ENCODE measurements at regions not wholly inside any gene's neighbourhood (a gene's known extent, or its start where the extent isn't known, plus 50 kb on each side); places are given as distances from the start of the nearest gene placed in this dataset.

- no peak overlapping the region for H2AFZ ChIP-seq (ENCODE audit: low read depth, low read length, severe bottlenecking)
- no peaks in the 10 kb centered on the region for H3K79me2 ChIP-seq (ENCODE audit: insufficient read depth, low read length)
- H3K27me3 ChIP-seq (ENCODE audit: low read length), result no peaks in the 10 kb centered on the region
- no peak overlapping the region for H3K9ac ChIP-seq (ENCODE audit: low read length)
- H3K9me2 ChIP-seq (replicated peaks; ENCODE audit: insufficient read depth, low read length), result no peaks in the 10 kb centered on the region
- H3K4me2 ChIP-seq (ENCODE audit: low read depth, low read length, poor library complexity, severe bottlenecking), result no peak overlapping the region
- no peak overlapping the region for H3K27ac ChIP-seq (ENCODE audit: low read depth, low read length)
- TF ChIP-seq, protein P1, sequence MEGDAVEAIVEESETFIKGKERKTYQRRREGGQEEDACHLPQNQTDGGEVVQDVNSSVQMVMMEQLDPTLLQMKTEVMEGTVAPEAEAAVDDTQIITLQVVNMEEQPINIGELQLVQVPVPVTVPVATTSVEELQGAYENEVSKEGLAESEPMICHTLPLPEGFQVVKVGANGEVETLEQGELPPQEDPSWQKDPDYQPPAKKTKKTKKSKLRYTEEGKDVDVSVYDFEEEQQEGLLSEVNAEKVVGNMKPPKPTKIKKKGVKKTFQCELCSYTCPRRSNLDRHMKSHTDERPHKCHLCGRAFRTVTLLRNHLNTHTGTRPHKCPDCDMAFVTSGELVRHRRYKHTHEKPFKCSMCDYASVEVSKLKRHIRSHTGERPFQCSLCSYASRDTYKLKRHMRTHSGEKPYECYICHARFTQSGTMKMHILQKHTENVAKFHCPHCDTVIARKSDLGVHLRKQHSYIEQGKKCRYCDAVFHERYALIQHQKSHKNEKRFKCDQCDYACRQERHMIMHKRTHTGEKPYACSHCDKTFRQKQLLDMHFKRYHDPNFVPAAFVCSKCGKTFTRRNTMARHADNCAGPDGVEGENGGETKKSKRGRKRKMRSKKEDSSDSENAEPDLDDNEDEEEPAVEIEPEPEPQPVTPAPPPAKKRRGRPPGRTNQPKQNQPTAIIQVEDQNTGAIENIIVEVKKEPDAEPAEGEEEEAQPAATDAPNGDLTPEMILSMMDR (IDR thresholded peaks at IDR 0.05; ENCODE audit: insufficient read depth, low read length, poor library complexity, severe bottlenecking), result no peak
- TF ChIP-seq EZH2phosphoT487 (conservative IDR thresholded peaks at IDR 0.05; ENCODE audit: low read length), result no peak
- H3F3A ChIP-seq (ENCODE audit: insufficient read depth), result no peaks in the 10 kb centered on the region
- no peak overlapping the region for H3K4me3 ChIP-seq (ENCODE audit: insufficient read depth, low read length, poor library complexity, severe bottlenecking)
- H3K36me3 ChIP-seq (ENCODE audit: low read length), result no peaks in the 10 kb centered on the region
- H3K9me3 ChIP-seq (ENCODE audit: insufficient read depth, low read length), result no peaks in the 10 kb centered on the region
- H4K20me1 ChIP-seq (ENCODE audit: low read depth, low read length), result no peaks in the 10 kb centered on the region
Measured at GRCh38 chr12:127209318-127209717, 1057.7 kb upstream of the TMEM132C start.

DNA sequence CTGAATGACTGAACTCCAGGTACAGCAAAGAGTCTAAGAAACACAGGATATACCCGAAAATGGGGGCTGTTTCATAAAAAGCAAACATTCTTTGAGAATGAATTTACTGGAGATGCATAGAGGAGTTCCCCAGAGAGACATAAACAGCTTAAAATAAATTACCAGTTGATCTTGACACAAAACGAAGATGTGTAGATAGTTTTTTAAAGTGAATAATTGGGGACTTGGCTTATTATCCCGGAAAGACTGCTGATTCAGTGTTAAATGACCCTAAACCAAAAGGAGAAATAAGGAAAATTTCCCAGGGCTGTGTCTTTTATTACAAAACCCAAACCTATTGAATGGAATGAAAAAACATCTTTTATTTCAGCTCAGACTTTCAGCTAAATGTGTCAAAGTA is 1052.8 kb upstream of the TMEM132C start:
- Histone ChIP-seq H4K20me1 (ENCODE audit: low read depth, low read length) (no peaks in the 10 kb centered on the region), H3K79me2 (ENCODE audit: insufficient read depth, low read length) (no peaks in the 10 kb centered on the region), H3F3A (ENCODE audit: insufficient read depth) (no peaks in the 10 kb centered on the region), H3K9me3 (ENCODE audit: insufficient read depth, low read length) (no peaks in the 10 kb centered on the region), H3K9me2 (replicated peaks; ENCODE audit: insufficient read depth, low read length) (no peaks in the 10 kb centered on the region), H3K4me3 (ENCODE audit: insufficient read depth, low read length, poor library complexity, severe bottlenecking) (no peak overlapping the region), H2AFZ (ENCODE audit: low read depth, low read length, severe bottlenecking) (no peak overlapping the region), H3K27ac (ENCODE audit: low read depth, low read length) (no peak overlapping the region), H3K27me3 (ENCODE audit: low read length) (no peaks in the 10 kb centered on the region), H3K9ac (ENCODE audit: low read length) (no peak overlapping the region), H3K4me2 (ENCODE audit: low read depth, low read length, poor library complexity, severe bottlenecking) (no peak overlapping the region), H3K36me3 (ENCODE audit: low read length) (no peaks in the 10 kb centered on the region)
- TF ChIP-seq, protein P1 (IDR thresholded peaks at IDR 0.05; ENCODE audit: insufficient read depth, low read length, poor library complexity, severe bottlenecking), result no peak
- TF ChIP-seq EZH2phosphoT487 (conservative IDR thresholded peaks at IDR 0.05; ENCODE audit: low read length), result no peak

DNA sequence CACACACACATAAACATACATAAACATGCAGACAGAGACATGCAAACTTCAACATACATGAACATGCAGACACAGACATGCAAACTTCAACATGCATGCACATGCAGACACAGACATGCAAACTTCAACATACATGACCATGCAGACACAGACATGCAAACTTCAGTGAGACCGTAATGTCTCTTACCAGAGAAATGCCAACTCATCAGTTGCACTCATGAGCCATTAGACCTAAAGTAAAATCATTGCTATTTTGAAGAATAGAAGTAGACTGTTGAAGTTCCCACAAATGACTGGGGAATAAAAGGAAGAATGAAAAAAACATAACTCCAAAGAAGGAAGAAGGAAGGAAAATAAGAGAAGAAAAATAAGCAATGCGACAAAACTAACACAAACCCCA is 1044.0 kb upstream of the TMEM132C start:
- H3K9me3 ChIP-seq (ENCODE audit: insufficient read depth, low read length), result no peaks in the 10 kb centered on the region
- H3K4me3 ChIP-seq (ENCODE audit: insufficient read depth, low read length, poor library complexity, severe bottlenecking), result no peak overlapping the region
- no peaks in the 10 kb centered on the region for H4K20me1 ChIP-seq (ENCODE audit: low read depth, low read length)
- H3F3A ChIP-seq (ENCODE audit: insufficient read depth), result no peaks in the 10 kb centered on the region
- H3K36me3 ChIP-seq (ENCODE audit: low read length), result no peaks in the 10 kb centered on the region
- no peak overlapping the region for H3K27ac ChIP-seq (ENCODE audit: low read depth, low read length)
- H3K9ac ChIP-seq (ENCODE audit: low read length), result no peak overlapping the region
- H3K27me3 ChIP-seq (ENCODE audit: low read length), result no peaks in the 10 kb centered on the region
- H2AFZ ChIP-seq (ENCODE audit: low read depth, low read length, severe bottlenecking), result no peak overlapping the region
- H3K9me2 ChIP-seq (replicated peaks; ENCODE audit: insufficient read depth, low read length), result no peaks in the 10 kb centered on the region
- TF ChIP-seq, protein P1 (IDR thresholded peaks at IDR 0.05; ENCODE audit: insufficient read depth, low read length, poor library complexity, severe bottlenecking), result no peak
- H3K79me2 ChIP-seq (ENCODE audit: insufficient read depth, low read length), result no peaks in the 10 kb centered on the region
- H3K4me2 ChIP-seq (ENCODE audit: low read depth, low read length, poor library complexity, severe bottlenecking), result no peak overlapping the region

DNA sequence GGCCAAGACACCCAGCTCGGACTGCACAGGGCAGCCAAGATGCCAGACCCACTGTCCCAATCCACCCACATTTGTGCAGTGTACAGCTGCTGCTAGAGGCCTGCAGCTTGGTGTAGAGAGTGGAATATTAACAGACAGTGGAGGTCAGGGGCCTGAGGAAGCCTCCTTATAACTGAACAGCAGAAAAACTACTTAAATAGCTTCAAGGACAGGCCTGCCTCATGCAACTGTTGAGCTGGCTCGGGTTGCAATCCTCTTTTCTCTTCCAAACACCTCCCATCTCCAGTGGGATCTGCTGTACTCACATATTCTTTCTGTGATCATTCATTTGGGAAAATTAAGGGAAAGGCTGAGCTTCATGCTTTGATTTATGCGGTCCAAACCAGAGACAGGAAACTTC is 1043.2 kb upstream of the TMEM132C start:
- TF ChIP-seq, protein P1 (IDR thresholded peaks at IDR 0.05; ENCODE audit: insufficient read depth, low read length, poor library complexity, severe bottlenecking), result no peak
- TF ChIP-seq EZH2phosphoT487 (conservative IDR thresholded peaks at IDR 0.05; ENCODE audit: low read length), result no peak
- H4K20me1 ChIP-seq (ENCODE audit: low read depth, low read length), result no peaks in the 10 kb centered on the region
- no peak overlapping the region for H3K4me3 ChIP-seq (ENCODE audit: insufficient read depth, low read length, poor library complexity, severe bottlenecking)
- H3K79me2 ChIP-seq (ENCODE audit: insufficient read depth, low read length), result no peaks in the 10 kb centered on the region
- H3K9ac ChIP-seq (ENCODE audit: low read length), result no peak overlapping the region
- no peaks in the 10 kb centered on the region for H3K9me2 ChIP-seq (replicated peaks; ENCODE audit: insufficient read depth, low read length)
- H3K4me2 ChIP-seq (ENCODE audit: low read depth, low read length, poor library complexity, severe bottlenecking), result no peak overlapping the region
- H3K27ac ChIP-seq (ENCODE audit: low read depth, low read length), result no peak overlapping the region
- no peaks in the 10 kb centered on the region for H3K36me3 ChIP-seq (ENCODE audit: low read length)
- no peaks in the 10 kb centered on the region for H3F3A ChIP-seq (ENCODE audit: insufficient read depth)
- H2AFZ ChIP-seq (ENCODE audit: low read depth, low read length, severe bottlenecking), result no peak overlapping the region
- no peaks in the 10 kb centered on the region for H3K27me3 ChIP-seq (ENCODE audit: low read length)
- H3K9me3 ChIP-seq (ENCODE audit: insufficient read depth, low read length), result no peaks in the 10 kb centered on the region
